GM18508 (cell line): ENCODE measurements at regions not wholly inside any gene's neighbourhood (a gene's known extent, or its start where the extent isn't known, plus 50 kb on each side); places are given as distances from the start of the nearest gene placed in this dataset.

Experiments
- ATAC-seq: cut with Tn5 transposase; IDR thresholded peaks from one replicate; pipeline ENCODE4 v1.9.1; 2021; ENCODE audit warnings: moderate number of reproducible peaks; ENCODE audit not compliant: insufficient read depth, unreplicated experiment

DNA sequence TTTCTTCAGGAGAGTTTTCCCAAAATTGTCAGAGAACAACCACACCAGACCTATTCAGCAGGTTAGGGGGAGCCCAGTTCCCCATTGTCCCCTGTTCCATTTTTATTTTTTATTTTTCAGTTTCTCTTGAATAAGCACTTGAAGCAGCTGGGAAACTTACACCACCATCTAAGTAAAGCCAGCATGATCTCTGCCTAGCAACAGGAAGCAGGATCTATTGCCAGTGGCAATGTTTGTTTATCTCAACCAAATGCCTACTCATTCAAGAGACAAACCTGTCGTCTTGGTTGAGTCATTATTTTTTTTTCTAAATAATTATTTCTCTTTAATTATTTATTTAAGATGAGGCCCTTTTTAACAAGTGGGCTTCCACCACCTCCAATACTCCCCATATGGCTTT lies 379.3 kb downstream of the PLK2 start:
- ATAC-seq = no peak

DNA sequence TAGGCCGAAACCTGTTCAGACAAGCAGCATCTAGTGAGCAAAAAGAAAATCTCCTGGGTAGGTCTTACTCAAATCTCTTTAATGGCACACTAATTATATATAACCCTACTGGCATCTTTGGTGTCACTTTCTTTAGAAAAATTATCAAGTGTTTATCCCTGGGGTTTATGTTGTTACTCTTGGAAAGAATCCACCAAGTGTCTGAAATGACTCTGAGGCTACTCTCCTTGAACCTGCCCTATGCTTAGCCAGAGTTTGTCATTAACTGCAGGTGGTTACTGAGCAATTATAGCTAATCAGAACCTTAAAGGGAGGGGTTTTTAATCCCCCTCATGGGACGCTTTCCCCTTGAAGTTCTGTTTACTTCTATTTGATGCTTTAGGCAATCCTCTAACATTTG lies 381.9 kb downstream of the PLK2 start:
- no peak for ATAC-seq

DNA sequence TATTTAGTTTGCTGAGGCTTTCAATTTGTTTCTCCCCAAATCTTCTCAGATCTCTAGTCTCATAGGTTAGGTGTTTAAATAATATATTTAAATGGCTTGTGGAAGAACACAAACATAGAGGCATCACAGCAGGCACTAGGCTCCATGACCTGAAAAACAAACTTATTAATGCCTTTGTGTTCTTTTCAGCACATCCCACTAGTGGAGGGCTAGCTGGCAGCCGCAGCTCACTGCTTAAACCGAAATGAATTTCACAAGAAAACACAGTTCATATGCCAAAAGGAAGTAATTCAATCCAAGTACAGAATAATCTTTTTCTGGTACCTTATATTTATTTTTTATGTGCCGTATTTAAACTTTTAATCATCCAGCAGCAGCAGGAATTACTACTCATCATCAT lies 382.5 kb downstream of the PLK2 start:
- no peak for ATAC-seq

DNA sequence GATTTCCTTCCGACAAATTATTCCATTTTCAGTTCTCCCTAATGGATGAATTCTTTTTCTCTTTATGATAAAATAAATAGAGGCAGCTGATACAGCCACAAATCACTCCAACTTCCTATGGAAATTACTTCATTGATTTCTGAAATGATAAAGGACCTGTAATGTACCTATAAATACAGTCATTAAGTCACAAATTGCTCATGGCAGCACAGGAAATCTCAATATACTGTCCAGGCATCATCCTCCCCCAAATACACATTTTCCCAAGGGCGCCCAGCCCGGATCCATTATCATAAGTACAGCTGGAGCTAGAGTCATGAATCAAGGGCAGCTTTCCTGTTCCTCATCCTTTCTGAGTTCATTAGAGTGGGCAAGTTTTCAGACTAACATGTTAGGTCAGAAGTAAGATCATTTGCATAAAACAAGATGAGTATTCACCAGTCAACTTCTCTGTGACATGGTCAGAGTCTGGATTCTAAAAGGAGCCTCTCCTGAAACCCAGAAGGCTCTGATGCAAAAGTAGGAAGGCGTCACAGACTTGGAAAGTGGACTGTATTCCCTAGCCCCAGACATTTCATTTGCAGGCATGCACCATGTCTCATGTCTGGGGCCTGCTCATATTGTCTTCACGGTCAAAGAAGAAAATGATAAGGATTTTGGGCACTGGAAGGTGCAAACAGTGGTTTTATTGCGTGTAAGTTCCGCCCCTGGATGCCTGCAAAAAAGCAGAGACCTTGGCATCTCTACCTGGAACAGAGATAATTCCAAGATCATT lies 383.2 kb downstream of the PLK2 start:
- ATAC-seq = no peak

DNA sequence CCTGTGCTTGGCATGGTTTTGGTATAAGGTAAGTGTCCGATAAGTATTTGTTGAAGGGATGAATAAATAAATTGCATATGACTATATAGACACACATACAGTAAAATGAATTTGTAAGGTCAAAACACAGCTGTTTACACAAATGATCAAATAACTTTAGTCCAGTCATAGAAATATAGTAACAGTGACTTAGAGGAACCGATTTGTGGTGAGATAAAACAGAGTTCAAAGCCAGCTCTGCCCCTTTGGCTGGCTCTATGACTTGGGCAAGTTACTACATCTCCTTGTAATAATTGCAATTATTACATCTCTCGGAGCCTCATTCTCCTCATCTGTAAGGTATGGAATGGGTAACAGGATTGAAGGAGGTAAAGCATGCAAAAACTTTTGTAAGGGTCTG lies 384.0 kb downstream of the PLK2 start:
- ATAC-seq = no peak

DNA sequence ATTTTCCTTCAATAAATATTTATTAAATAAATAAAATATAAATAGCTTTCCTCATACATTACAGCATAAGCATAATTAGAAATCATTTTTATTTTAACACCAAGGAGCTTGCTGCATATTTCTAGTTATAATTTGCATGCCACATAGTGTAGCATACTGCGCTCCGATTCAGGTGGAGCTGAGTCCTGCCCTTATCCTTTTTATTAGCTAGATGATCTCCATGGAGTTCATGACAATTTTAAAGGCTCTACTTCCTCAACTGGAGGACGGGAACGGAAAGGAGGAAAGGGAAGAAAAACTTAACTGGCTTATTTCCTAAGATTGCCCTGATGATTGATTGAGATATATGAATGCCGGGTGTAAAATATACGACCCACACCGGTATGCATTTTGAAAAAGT lies 385.2 kb downstream of the PLK2 start:
- no peak for ATAC-seq

DNA sequence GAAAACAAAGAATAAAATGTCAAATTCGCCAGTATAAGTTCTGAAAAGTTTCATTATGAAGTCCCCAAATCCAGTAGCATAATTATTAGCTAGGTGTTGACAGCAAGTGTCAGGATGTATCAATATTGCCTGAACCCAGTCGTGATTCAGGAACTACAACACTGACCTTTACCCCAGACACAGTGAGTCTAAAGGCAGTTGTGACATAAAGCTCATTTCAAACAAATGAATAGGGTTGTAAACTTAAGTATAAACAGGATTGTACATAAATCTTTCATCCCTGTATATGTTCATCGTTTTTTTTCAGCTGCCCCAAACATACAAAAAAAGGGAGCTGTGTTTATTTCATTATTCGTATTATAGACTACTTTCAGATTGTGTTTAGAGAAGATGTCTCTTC lies 385.7 kb downstream of the PLK2 start:
- no peak for ATAC-seq

DNA sequence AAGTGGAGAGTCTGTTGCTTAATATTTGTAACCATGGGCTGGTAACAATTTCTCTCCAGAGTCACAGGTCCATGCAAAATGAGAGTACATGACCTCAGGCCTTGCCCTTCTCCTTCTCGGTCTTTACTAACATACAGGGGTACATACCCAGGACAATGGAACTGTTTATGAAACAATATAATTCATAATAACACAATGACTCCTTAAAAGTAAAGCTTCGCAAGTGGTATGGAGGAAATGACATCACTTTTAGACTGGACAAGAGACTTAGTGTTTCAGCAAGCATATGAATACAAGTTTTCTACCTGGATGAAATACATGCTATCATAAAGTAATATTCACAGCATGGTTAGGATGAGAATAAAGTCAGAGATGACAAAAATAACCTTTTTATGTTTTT lies 386.6 kb downstream of the PLK2 start:
- ATAC-seq = no peak

DNA sequence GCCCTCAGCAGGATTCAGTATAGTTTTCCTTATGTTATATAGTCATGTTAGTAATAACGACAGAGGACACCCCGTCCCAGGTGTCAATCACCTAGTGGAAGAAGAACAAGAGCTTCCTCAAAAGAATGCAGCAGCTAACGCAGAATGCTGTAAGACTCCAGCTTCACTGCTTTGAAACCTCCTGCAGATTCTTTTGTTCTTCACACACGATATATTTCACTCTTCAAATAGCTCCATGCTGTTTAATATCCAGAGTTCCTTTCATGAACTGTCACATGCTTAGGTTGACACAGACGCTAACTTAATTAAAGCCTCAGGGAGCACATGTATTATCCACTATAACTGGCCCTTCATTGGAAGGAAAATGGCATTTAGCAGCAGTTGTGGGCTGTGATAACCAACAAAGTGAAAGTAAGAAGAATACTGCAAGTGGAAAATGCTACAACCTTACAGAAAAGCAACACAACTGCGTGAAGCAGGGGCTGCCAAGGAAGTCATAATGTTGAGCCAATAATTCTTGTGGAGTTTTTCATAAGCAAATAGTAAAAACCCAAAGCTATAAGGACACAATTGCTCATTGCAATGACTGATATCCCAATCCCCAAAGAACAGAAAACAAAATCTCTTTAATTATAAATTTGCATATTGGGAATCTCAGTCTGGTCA lies 387.5 kb downstream of the PLK2 start:
- ATAC-seq = no peak

DNA sequence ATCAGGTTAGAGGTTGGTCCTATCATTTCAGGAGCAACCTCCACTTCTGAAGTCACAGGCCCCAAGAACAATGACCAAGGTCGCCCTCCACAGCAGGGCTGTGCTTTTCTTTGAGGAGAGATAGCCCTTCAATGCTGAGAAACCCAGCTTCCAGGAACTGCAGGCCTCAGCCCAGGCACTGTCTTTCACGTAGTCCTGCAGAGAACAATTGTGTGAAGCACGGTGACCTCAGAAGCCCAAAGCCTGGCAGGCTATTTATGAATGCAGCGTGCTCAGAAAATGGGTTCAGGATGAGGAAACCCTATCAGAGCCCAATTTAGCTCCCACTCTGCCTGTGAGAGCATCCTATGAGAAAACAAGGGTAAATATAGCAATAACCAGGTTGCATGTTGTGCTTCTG lies 388.3 kb downstream of the PLK2 start:
- no peak for ATAC-seq

DNA sequence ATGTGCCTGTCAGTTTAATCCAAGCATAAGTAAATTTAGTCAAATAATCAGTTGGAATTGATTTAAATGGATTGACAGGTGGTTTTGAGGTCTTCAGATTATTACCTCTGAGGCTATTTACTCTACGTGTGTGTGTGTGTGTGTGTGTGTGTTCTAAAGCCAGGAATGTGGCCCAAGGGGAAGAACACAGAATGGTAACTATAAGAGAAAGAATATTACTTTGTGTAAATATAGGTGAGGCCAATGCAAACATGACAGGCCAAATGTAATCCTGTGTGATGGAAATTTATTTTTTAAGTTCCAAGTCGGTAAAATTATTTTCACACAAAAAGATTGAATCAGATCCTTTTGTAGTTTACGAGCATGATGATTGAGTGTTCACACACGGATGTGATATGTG lies 390.0 kb downstream of the PLK2 start:
- ATAC-seq = no peak

DNA sequence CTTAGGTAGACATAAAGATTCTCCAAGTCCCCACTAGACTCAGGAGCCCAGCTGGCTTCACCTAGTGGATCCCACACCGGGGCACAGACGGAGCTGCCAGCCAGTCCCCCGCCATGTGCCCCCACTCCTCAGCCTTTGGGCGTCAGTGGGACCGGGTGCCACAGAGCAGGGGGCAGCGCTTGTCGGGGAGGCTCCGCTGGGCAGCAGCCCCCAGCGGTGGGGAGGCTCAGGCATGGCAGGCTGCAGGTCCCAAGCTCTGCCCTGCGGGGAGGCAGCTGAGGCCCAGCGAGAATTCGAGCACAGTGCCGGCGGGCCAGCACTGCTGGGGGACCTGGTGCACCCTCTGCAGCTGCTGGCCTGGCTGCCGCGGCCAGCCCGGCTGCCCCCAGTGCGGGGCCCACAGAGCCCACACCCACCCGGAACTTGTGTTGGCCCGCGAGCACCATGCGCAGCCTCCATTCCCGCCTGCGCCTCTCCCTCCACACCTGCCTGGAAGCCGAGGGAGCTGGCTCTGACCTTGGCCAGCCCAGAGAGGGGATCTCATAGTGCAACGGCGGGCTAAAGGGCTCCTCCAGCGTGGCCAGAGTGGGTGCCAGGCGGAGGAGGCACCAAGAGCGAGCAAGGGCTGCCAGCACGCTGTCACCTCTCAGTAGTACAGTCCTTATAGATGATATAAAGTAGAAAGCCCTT lies 390.7 kb downstream of the PLK2 start:
- no peak for ATAC-seq

DNA sequence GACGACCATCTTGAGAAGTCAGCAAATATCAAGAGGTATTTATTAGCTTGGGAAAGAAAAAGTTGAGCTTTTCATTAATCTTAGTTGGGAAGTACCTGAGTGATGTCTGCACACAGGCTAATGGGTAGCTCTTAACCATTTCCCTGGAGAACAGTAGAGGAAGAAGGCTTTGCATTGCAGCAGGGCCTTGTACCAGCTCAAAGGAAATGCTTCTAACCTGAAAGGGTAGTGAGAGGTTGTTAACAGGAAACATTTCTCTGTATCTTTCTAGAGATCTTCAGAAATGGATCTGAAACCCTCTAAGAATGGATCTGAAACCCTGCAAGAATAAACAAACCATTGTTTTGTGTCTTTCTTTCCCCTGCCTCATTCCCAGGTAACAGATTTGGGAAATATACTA lies 393.3 kb downstream of the PLK2 start:
- ATAC-seq = no peak

DNA sequence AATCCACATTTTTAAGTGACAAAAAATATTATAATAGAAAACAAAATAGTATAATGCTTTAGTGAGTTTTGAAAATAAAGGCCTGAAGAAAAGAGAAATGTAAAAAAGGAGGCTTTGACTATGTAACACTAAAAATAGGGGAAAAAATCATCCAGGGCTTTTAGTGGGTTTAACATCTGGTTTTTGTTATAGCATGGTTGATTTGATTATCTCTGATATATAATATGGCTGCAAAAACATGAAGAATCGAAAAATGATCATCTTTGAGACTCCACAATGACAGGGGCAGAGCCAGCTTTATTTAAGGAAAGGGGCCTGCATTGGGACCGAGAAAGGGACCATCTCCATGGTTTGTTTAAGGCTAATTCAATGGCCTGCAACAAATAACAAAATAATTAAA lies 393.8 kb downstream of the PLK2 start:
- no peak for ATAC-seq

DNA sequence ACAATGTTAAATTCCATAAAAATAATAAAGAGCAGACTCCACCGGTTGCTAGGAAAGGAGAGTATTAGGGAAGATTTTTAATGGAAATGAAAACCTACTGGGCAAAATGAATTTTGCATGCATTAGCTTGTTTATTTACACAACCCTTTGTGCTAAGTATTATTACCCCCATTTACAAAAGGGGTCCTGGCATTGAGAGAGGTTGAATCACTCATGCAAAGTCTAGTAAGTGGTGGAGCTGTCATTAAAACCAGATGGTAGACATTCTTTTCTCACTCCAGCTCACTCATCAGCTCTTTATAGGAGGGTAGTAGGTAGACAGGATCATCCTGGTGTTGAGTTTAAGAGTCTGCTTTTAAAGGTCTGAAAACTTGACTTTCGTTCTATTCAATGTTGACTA lies 395.1 kb downstream of the PLK2 start:
- no peak for ATAC-seq

DNA sequence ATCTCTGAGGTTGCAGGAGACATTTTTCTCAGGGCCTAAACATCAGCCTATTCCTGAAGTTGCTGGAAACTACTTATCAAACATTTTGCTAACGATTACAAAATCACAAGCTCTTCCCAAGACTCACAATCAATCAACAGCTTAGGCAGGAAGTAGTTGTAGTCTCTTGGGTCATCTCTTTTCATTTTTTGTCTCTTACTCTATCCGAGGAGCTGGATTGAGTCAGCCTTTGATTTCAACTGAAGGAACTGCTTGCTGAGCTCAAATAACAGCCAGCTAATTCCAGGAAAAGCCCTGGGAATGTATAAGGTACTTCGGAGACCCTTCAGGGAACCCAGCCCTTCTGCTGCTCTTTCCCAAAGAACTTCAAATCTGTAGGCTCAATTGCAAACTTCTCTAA lies 398.9 kb downstream of the PLK2 start:
- no peak for ATAC-seq

DNA sequence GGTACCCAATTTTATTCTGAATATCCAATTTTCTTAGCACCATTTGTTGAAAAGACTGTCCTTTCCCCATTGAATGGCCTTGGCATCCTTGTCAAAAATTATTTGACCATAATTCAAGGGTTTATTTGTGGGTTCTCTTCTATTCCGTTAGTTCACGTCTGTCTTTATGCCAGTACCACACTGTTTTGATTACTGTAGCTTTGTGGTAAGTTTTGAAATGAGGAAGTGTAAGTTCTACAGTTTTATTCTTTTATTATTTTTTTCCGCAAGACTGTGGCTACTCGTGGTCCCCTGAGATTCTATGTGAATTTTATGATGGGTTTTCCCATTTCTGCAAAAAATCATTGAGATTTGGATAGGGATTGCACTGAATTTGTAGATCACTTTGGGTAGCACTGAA lies 402.6 kb downstream of the PLK2 start:
- ATAC-seq = no peak

DNA sequence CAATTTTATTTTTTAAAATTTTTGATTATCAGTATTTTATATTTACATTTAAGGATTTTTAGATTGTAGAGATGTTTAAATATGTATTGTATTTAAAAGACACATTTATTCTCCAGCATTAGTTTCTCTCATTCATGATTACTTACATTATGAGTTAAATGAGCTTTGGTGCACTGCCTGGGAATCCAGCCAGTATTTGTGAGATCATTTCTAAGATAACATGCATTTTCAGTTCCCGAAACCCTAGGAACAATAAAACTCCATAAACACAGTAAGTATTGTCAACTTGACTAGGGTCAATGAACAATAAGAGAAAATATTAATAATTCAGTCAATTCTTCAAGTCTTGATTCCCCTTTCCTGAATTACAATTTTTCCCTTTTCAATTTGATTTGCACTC lies 403.3 kb downstream of the PLK2 start:
- no peak for ATAC-seq

DNA sequence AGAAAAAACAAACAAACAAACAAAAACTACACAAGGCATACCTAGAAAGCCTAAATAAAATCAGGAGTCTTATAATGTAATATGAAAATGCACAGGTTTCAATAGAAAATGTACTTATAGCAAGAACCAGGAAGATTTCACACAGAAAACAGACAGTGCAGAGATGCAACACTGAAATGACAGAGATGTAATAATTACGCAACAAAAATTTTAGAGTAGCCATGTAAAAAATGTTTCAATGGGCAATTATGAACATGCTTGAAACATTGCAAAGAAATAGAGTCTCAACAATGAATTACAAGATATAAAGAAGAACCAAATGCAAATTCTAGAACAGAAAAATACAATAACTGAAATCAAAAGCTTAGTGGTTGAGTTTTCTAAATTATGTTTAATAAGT lies 405.9 kb downstream of the PLK2 start:
- ATAC-seq = no peak

DNA sequence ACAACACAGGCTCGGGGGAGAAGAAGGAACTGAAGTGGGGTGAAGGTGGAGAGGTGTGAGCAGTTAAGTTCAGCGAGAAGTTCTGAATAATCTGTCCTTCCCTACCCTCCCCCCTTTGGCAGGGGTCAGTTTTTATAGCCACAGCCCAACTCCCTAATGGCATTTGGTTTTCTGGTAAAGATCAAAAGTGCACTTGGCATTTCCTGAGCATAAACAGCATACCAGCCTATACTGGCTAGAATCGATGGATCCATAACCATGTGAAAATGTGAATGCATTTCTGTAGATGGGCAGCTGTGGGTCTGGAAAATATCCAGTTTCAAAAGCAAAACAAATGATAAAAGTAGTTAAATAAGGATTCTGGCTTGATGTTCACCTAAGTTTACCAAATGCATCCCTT lies 410.9 kb downstream of the PLK2 start:
- no peak for ATAC-seq

DNA sequence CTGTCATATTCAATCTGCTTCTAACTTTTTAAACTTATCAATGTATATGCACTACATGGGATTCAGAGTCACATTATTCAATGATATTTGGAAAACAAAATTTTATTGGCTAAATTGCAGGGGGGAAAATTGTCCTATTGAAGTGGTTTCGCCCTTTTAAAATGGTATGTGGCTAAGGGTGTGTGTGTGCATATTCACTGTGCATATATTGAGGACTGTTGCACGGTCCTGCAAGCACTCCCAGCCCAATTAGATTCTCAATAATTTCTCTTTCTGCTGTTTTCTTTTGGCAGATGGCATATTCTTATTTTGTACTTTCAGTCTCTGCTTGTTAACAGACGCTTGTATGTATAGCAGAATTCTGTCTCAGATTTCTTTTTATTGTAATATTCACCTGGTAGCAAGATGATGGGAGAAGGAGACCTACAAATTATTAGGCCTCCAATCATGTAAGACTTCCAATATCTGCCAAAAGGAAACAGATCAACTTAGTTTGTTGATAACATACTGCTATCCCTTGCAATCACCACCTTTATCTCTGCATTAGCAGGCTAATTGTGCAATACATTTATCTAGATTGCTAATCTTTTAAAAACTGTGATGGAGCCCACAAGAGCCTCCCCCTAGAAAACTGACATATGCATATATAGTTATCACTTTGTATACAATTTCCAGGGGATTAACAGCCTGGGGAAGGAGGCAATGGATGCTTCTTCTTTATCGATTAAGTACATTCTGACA lies 411.5 kb downstream of the PLK2 start:
- ATAC-seq = no peak
